Epidermal melanocyte (primary cell): ENCODE measurements at regions not wholly inside any gene's neighbourhood (a gene's known extent, or its start where the extent isn't known, plus 50 kb on each side); places are given as distances from the start of the nearest gene placed in this dataset.
"Not testable (repeated sequence)": the region's sequence is repeated elsewhere in the genome, so short reads cannot be mapped to it uniquely, and the experiment has no call there.

Experiments used
- DNase-seq: peaks from one replicate; pipeline ENCODE4 v3.0.0; 2011; ENCODE audit warnings: low spot score; ENCODE audit not compliant: insufficient read length

- DNase-seq: peak; percentile 76
Observed at GRCh38 chr15:77944002-77944867, 133.3 kb downstream of the TBC1D2B start.

DNA sequence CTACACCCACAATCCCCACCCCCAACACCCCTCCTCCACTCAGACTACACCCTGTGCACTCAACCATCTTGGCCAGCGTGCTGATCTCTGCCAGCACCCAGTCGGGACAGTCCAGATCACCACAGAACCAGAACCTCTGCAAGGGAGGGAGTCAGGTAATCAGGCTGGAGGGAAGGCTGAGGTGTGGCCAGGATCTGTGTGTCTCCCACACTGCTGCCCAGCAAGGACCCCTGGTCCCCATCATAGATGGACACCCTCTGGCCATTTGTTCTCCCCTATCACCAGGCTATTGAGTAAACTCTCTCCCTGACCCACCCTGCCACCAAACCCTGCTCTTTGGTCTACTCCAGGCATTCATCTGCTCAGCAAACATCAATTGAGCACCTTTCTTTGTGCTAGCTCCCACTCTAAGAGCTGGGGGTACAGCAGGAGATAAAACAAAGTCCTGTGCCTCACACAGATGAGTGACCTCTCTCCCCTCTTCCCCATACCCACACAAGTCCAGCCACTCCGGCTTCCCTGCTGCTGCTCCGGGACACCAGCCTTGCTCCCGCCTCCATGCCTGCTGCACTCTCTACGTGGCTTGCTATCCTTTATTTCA lies 134.8 kb downstream of the TBC1D2B start:
- DNase-seq: no peak

GRCh38 chr15:77941090-77941827 lies 136.3 kb downstream of the TBC1D2B start:
- not testable (repeated sequence) for DNase-seq

GRCh38 chr15:77940381-77940947 lies 137.0 kb downstream of the TBC1D2B start:
- no peak for DNase-seq

DNA sequence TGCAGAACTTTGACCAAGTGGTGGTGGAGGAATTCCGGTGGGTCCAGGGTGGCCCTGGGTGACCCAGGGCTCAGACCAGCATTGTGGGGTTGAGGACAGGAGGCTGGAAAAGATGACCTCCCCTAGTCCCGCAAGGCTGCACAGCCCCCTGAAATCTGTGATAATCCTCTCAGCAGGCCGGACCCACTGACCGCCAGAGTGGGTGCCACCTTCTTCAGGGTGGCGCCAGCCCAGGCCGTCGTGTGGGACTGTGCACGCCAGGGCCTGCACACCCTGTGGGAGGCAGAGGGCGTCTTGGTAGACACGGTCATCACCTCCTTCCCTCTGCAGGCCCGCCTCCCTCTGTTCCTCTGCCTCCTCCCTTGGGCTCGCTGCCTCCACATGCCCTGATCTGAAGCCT lies 137.7 kb downstream of the TBC1D2B start:
- no peak for DNase-seq

DNA sequence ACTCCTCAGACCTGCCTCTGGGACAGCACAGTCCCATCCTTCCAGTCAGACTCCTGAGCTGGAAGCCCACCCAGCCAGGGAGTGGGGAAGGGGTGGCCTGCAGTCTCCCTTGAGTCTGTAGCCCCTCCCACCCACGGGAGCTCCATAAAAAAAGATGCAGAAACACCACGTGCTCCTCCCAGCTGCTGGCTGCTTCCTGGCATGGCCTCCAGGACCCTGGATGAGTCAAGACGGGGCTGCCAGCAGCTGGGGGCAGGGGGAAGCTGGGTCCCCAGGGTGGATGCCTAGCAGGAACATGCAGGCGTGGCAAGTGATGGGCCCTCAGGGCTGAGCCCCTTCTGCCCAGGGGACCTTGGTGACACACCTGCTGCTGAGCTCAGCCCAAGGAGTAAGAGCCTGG lies 138.5 kb downstream of the TBC1D2B start:
- not testable (repeated sequence) for DNase-seq

DNA sequence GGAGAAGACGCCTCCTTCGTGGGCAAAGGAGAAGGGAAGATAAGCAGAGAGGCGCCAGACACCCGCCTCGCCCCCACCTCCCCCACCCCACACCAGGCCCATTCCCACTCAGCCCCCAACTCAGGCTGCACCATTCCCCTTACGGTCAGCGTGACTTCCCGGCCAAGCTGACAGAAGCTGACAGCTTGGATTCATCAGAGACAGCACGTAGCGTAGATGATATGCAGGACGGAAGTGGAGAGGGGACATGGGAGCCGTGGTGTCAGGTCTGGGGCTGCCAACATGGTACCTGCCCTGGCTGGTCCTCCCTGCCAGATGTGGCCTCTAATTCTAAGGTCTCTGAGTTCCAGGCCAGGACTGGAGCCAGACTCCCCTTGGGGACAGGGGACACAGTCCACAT lies 139.0 kb downstream of the TBC1D2B start:
- DNase-seq: not testable (repeated sequence)

DNA sequence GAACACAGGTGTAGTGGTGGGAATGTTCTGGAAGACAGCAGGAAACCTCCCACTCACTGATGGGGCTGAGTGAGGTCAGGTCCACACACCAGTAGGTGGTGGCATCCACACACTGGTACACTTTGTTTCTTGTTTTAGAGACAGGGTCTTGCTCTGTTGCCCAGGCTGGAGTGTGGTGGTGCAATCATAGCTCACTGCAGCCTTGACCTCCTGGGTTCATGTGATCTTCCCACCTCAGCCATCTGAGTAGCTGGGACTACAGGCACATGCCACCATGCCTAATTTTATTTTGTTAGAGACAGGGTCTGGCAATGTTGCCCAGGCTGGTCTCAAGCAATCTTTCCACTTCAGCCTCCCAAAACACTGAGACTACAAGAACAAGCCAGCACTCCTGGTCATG lies 140.9 kb downstream of the TBC1D2B start:
- DNase-seq: not testable (repeated sequence)

- not testable (repeated sequence) for DNase-seq
Observed at GRCh38 chr15:77934516-77934915, 143.0 kb downstream of the TBC1D2B start.

GRCh38 chr15:77930907-77931306 lies 146.6 kb downstream of the TBC1D2B start:
- DNase-seq: not testable (repeated sequence)

DNA sequence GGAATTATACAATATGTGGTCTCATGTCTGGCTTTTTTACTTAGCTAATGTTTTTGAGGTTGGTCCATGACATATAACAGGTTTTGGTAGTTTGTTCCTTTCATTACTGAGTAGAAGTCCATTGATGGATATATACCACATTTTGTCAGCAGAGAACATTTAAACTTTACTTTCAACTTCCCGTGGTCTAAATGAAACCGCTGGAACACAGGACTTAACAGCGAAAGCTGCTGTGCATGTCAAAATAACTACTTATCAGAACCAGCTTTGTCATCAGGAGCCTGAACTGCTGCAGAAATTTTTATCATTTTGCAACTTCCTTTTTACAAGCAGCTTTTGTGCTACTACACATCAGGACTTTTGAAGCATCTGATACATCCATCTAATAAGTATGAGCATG lies 147.0 kb downstream of the TBC1D2B start:
- DNase-seq: not testable (repeated sequence)

DNA sequence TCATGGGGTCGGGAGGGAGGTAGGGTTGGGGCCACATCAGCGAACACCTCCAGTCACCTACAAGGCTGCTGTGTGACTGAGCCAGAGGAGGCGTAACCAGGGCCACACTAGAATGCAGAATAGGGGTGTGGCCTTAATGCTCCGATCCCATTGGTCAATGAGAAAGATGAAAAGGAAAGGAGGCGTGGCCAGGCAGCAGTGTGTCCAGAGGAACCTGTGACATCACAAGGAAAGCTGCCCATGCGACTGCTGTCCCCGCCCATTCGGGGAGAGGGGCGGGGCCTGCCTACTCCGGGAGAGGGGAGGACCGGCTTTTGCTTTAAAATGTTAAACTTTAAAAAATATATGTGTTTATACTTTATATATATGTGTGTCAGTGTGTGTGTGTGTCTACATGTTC lies 150.7 kb downstream of the TBC1D2B start:
- DNase-seq: not testable (repeated sequence)

DNA sequence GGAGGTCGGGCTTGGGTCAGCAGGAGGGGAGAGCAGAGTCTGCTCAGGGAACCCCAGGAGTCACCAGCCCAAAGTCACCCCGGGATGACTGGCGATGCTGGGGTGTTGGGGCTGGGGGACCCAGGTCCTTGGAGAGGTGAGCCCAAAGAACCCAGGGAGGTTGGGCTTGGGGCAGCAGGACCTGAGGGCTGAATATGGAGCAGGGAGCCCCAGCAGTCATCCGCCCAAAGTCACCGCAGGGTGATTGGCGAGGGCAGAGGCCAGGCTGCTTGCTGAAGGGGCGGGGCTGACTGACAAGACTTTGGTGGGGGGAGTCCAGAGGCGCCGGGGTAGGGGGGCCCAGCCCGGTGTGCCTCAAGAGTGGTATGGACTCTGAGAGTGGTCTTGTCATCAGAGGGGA lies 151.2 kb downstream of the TBC1D2B start:
- DNase-seq: not testable (repeated sequence)

DNA sequence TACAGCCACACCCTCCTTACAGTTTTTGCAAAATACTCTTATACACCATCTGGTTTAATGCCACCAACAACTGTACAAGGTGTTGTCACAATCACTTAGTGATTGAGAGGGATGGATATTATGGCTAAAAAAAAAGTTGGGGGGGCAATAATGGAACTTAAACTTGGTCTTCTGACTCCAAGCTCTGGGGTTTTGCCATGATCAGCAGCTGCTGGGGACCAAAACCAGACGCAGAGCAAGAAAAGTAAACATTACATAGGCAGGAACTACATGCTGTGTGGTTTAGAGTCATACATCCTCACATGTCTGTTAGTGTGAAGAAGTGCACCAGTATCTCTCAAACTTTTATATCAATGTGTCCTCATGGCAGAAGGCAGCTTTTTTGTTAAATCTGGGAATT lies 152.4 kb downstream of the TBC1D2B start:
- DNase-seq: not testable (repeated sequence)

DNA sequence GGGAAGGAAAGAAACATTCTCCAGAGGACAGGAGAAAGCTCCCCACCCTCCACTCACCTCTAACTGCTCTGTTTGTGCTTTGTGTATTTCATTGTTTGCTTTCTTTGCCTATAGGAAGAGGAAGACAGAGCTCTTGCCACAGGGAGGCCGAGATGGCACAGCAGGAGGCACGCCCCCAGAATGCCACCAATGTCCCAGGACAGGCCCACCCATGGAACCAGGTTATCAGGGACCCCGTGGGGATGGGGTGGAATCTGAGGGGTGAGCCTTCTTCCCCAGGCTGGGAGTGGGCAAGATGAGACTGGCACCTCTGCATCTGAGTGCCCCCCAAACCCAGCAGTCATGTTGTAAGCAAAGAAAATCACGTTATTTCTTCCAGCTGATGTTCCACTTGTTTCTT lies 155.8 kb downstream of the TBC1D2B start:
- no peak for DNase-seq

DNA sequence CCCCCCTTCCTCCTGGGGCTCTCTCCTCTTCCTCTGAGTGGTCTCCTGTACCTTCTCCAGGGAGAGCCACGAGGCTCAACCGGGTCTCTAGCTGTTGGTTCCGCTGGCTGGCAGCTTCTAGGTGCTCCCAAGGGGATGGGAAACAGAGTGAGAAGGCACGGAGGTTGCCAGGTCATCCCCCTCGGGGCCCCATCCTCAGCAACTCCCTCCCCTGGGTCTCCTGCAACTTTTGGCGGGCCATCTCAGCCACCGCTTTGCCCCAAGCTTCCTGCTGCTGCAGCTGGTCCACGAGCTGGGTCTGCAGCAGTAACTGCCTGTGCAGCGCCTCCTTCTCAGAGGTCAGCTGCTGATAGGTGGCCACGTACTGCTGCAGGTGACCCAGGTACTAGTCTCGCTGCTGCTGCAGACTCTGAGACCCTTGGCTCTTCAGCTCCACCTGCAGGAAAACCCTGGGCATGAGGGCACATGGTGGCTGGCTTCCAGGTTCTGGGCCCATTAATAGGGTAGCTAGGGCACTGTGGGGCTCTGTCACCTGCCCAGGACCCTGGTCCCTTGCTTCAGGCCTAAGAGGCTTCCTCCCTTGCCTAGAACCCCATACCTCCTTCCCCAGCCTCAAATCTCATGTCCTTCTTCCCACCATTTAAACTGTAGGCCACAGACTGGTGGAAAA lies 160.4 kb downstream of the TBC1D2B start:
- not testable (repeated sequence) for DNase-seq

GRCh38 chr15:77915961-77916330 lies 161.6 kb downstream of the TBC1D2B start:
- not testable (repeated sequence) for DNase-seq

DNA sequence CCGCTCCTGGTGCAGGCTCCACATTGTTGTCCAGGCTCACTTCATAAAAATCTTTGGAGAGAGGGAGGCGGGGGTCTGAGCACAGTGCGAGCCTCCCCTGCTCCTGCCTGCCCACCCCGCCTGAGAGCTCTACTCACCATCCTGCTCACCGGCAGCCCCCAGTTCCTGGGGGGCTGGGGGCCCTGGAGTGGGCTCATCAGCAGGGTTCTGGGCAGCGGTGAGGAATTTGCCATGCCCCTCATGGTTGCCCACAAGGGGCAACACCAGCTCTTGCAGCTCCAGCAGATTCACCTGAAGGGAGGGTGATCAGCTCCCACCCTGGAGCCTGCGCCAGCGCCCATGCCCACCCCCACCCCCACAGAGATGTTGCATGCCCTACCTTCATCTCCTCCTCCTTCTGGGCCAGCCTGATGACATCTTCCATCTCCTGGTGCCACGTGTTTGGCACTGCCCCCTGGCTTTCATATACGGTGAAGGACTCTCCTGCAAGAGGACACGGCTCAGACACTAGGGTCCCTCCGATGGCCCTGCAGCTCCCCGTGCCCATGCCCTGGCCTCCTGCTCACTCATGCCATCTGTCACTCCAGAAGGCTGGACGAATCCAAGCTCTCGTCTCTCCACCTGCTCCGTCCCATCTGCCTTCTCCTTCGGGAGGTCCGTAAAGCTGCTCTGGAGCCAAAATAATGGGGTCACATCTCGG lies 162.1 kb downstream of the TBC1D2B start:
- no peak for DNase-seq

DNA sequence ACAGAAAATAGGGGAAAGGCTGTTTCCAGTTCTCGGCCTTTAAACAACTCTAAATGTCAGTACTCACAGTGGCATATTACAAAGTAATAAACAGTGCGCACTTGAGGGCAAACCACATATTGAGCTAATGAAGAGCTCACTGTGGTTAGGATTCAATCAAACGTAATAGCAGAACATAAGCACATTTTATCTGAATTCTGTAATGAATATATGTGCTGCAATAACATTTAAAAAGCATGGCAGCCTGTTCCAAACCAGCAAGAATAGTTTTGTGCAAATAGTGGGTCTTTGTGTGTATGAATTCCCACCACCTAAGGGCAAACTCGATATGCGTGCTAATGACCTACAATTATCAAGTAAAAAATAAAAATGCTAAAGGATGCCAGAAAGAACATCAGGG lies 163.0 kb downstream of the TBC1D2B start:
- DNase-seq: not testable (repeated sequence)

DNA sequence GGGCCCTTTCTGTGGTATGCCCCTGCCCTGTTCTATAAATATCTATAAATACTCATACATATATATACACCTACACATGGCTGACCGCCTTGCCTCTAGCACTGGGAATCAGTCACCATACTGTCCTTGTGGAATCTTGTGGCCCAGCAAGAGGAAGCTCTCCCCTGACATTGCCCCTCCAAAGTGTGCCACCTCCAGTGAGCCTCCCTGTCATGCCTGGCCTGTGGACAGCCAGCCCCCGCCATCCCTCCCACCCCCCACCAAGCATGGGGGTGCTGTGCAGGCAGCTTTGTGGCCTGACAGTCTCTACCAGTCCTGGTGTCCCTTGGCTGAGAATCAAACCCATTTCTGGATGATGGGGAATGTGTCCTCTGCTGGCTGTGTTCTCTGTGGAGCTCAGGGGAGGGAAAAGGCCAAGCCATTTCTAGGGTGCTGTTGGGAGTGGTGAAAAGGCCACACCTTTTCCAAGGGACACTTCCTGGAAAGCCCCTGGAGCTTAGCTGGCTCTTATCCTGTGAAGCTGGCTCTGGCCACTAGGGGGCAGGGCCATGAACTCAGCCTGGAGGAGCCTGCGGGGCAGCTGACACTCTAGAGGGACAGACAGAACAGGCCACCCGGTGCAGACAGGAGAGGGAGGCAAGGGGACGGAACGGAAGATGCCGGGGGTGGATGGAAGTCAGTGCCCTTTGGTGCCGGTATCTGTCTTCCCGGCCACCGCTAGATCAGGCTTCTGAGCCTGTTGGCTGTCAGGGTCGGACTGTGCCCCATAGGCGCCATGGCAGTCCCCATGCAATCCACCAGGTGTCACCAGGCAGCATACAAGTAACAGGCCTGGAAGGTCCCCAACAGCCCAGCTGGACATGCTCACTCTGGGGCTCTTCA lies 167.2 kb downstream of the TBC1D2B start:
- DNase-seq: not testable (repeated sequence)
